Stimulated activated CD4-positive, alpha-beta T cell treated with anti-CD3 and anti-CD28 coated beads, Interleukin-15, amount 100 ng/mL, for 48 hours (primary cell): ENCODE measurements at regions not wholly inside any gene's neighbourhood (a gene's known extent, or its start where the extent isn't known, plus 50 kb on each side); places are given as distances from the start of the nearest gene placed in this dataset.
"Not testable (repeated sequence)": the region's sequence is repeated elsewhere in the genome, so short reads cannot be mapped to it uniquely, and the experiment has no call there.

Experiments
- DNase-seq, 2 donors: peaks; one replicate each; pipeline ENCODE4 v3.0.0-alpha.2; 2020; ENCODE audit warnings: low read depth in 2 of 2

- DNase-seq: no peak
Observed at GRCh38 chr3:25151281-25151902, 276.7 kb upstream of the RARB start.

- DNase-seq: no peak
Observed at GRCh38 chr3:25151903-25152295, 276.2 kb upstream of the RARB start.

- no peak for DNase-seq
Observed at GRCh38 chr3:25153136-25153535, 274.9 kb upstream of the RARB start.

- DNase-seq: no peak
Observed at GRCh38 chr3:25153561-25153960, 274.5 kb upstream of the RARB start.

- DNase-seq: no peak
Observed at GRCh38 chr3:25155652-25156471, 272.2 kb upstream of the RARB start.

GRCh38 chr3:25156626-25157025 lies 271.4 kb upstream of the RARB start:
- DNase-seq: no peak

GRCh38 chr3:25165306-25165705 lies 262.8 kb upstream of the RARB start:
- no peak for DNase-seq

- DNase-seq: no peak
Observed at GRCh38 chr3:25166016-25166415, 262.0 kb upstream of the RARB start.

GRCh38 chr3:25169151-25169550 lies 258.9 kb upstream of the RARB start:
- DNase-seq: no peak

GRCh38 chr3:25170021-25170420 lies 258.0 kb upstream of the RARB start:
- DNase-seq: no peak

- DNase-seq: no peak
Observed at GRCh38 chr3:25171118-25171807, 256.8 kb upstream of the RARB start.

GRCh38 chr3:25171897-25172296 lies 256.2 kb upstream of the RARB start:
- DNase-seq: no peak

GRCh38 chr3:25173606-25174005 lies 254.5 kb upstream of the RARB start:
- DNase-seq: no peak

- DNase-seq: no peak
Observed at GRCh38 chr3:25174251-25174650, 253.8 kb upstream of the RARB start.

GRCh38 chr3:25177041-25177440 lies 251.0 kb upstream of the RARB start:
- DNase-seq: no peak

- no peak for DNase-seq
Observed at GRCh38 chr3:25178672-25179071, 249.4 kb upstream of the RARB start.

GRCh38 chr3:25181096-25181495 lies 247.0 kb upstream of the RARB start:
- DNase-seq: no peak

GRCh38 chr3:25182794-25183193 lies 245.3 kb upstream of the RARB start:
- no peak for DNase-seq

- no peak for DNase-seq
Observed at GRCh38 chr3:25184641-25185250, 243.3 kb upstream of the RARB start.

- DNase-seq: no peak
Observed at GRCh38 chr3:25191673-25192072, 236.4 kb upstream of the RARB start.

- DNase-seq: not testable (repeated sequence)
Observed at GRCh38 chr3:25199567-25199966, 228.5 kb upstream of the RARB start.

GRCh38 chr3:25212736-25213135 lies 215.3 kb upstream of the RARB start:
- DNase-seq: no peak
